ENCODE measurements at regions not wholly inside any gene's neighbourhood (a gene's known extent, or its start where the extent isn't known, plus 50 kb on each side); places are given as distances from the start of the nearest gene placed in this dataset.
A peak's percentile ranks its signal among the peaks of the same experiment; 100 is the strongest.

GRCh38 chr6:45791211-45792168 lies 224.2 kb downstream of the CLIC5 start:
- FAIRE-seq: no peak

DNA sequence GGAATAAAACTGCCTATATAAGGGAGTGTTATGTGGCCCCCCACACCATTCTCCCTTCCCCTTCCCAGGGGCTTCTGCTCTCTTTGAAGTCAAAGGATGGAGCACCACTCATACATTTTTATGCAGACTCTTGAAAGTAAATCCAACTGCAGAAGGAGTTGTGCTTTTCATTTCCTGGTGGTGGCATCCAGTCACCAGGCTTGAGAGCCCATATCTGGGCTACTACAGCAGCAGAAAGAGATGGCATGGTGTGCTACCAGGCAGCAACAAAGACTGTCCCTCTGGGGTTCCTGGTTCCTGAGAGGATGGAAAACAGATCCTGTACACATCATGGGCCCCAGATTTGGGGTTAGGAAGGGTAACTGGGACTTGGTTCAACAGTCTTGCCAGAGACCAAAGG lies 226.4 kb downstream of the CLIC5 start:
- FAIRE-seq: no peak

GRCh38 chr6:45787384-45787783 lies 228.3 kb downstream of the CLIC5 start:
- no peak for FAIRE-seq

DNA sequence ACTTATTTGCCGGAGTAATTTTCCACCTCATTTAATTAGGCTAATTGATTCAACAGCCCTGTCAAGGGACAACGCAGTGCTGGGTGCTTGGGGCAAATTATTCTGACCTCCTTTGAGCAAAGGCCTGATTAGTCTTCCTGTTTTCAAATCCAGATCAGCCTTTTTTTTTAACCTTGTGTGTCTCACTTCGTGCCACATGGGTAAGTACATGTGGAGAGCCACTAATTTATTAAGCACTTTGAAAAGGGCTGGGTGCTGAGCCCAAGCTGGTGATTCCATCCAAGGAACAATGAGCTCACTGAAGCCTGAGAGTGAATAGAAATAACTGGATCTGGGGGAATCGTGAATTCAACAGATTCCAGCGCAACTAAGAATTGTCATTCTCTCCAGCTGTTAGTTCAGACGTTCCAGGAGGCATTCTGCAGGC lies 229.3 kb downstream of the CLIC5 start:
- no peak for FAIRE-seq

GRCh38 chr6:45784250-45784649 lies 231.4 kb downstream of the CLIC5 start:
- peak; percentile 56 for FAIRE-seq

GRCh38 chr6:45783716-45784115 lies 231.9 kb downstream of the CLIC5 start:
- FAIRE-seq: no peak

DNA sequence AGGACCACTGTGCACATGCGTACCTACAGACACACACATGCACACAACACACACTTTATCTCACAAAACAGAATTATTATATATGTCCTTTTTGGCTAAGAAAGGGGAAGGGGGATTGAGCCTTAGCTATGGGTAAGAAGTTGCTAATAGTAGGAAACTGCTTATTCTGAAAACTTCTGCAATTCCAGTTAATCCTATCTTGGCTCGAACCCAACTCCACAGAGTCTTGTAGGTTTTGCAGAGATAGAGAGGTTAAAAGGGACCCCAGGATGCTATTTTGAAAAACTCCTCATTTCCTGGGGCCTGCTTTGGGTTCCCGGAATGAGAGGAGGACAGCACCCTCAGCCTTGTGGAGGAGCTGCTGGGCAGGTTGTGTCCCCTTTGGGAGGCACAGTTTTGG lies 233.8 kb downstream of the CLIC5 start:
- FAIRE-seq: no peak

GRCh38 chr6:45780523-45780922 lies 235.1 kb downstream of the CLIC5 start:
- no peak for FAIRE-seq

- no peak for FAIRE-seq
Measured at GRCh38 chr6:45775026-45775697, 240.5 kb downstream of the CLIC5 start.

GRCh38 chr6:45773906-45774305 lies 241.8 kb downstream of the CLIC5 start:
- no peak for FAIRE-seq

GRCh38 chr6:45772886-45773495 lies 242.7 kb downstream of the CLIC5 start:
- no peak for FAIRE-seq

DNA sequence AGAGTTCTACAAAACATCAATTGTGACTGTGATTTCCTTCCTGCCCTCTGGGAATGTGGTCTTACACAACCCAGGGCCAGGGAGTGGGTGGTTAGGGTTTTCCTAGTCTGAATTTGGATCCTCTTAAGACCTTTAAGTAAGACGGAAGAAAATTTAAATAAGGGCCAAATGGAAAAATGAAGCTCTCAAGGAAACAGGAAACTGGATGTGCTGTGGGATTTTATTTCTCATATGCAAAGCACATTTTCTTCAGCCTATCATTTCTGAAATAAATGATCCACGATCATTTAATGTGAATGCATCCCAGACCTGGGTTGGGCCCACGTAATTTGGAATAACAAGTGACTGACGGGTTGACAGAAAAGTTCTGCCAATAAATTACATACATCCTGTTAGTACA lies 243.6 kb downstream of the CLIC5 start:
- no peak for FAIRE-seq

GRCh38 chr6:45763281-45763680 lies 252.4 kb downstream of the CLIC5 start:
- FAIRE-seq: no peak

GRCh38 chr6:45759472-45759810 lies 256.2 kb downstream of the CLIC5 start:
- FAIRE-seq: no peak

GRCh38 chr6:45758787-45759471 lies 256.7 kb downstream of the CLIC5 start:
- no peak for FAIRE-seq

DNA sequence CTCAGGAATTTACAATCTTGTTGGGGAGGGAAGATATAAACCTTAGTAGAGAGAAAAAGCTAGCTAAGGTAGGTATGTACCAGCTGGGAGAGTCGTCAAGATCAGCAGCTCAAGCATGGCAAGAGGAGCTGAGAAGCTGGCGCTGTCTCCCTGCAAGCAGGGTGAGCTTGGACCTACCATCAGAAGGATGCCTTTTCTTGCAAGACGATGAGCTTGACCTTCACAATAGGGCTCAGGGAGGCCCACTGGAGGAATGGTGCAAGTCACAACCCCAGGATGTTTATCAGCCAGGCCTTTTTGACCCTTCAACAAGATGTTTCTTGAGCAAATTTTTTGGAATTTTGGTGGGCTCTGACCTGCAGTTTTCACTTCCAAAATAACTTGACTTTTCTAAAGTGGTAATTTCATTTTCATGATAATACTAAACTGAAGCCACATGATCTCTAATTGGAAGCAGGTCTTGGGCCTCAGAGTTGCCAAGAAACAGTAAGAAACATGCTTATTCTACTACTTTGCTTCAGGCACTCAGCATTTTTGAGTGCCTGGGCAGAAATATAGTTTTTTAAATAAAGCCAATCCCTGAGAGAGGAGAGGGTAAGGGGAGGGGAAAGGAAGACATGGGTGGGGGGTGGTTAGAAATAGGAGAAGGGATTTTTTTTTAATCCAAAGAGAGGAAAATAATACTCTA lies 258.1 kb downstream of the CLIC5 start:
- no peak for FAIRE-seq

DNA sequence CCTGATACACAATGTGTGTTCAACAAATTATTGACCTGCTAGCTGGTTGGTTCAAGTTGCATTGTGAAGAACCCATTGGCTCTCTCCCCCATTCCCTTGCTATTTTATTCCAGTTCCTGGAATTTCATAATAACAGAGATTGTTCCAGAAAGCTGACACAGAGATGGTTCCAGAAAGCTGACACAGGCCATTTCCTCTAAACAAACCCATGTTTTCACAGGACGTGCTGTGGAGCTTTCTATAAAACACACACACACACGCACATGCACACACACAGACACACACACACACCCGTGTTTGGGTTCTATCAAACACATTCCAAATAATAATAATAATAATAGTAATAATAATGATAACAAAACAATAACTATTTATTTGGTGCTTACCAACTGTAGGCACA lies 259.1 kb downstream of the CLIC5 start:
- FAIRE-seq: no peak

DNA sequence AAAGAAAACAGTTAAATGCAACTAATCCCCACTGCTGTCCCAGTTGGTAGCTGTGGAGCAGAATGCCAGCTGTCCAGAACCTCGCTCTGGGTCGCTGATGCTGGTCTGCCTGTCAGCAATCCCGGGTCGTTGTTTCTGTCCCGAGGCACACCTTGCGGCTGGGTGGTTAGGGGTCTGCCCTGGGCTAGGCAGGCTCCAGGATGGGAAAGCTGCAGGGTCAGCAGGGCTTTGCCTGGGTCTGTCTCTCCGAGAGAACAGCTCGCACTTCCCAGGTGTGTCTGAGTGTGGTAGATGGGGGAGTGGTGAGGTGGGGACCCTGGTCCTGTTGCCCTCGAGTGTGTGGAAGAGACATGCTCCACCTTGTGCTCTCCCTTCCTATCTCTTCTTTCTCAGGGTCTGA lies 261.2 kb downstream of the CLIC5 start:
- FAIRE-seq: no peak

DNA sequence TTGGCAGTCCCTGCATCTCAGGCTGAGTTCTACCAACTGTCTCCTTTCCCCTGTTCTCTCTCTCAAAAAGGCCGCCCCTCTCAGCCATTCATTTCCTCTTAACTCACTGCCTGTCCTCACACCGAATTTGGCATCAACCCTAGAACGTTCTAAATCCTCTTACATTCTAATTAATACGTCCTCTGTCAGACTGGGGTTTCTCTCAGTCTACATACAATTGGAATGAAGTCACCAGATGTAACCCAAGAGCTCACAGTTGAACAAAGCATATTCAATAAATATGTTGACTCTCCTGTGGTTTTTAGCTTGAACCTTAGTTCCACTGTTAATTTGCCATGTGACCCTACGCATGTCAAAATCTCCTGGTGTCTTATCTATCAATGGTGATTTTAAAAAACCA lies 269.6 kb downstream of the CLIC5 start:
- FAIRE-seq: no peak

GRCh38 chr6:45743028-45743615 lies 272.5 kb downstream of the CLIC5 start:
- no peak for FAIRE-seq

DNA sequence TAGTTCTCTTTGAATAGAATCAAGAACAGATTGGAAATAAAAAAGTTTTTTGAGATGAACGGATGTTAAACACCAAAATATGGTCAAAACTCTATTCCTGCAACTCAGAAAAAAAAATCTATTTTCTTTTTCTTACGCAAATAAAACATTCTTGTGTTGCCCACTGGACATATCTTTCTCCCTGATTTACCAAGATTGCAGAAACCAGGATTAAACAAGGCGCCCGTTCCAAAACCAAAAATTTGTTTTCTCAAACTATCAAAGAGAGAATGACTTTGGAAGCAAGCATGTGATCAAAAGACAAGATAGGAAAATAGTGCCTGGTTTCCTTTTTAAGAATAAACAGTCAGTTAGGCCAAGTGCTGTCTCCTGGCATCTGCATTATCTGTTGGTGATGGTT lies 273.1 kb downstream of the CLIC5 start:
- no peak for FAIRE-seq

DNA sequence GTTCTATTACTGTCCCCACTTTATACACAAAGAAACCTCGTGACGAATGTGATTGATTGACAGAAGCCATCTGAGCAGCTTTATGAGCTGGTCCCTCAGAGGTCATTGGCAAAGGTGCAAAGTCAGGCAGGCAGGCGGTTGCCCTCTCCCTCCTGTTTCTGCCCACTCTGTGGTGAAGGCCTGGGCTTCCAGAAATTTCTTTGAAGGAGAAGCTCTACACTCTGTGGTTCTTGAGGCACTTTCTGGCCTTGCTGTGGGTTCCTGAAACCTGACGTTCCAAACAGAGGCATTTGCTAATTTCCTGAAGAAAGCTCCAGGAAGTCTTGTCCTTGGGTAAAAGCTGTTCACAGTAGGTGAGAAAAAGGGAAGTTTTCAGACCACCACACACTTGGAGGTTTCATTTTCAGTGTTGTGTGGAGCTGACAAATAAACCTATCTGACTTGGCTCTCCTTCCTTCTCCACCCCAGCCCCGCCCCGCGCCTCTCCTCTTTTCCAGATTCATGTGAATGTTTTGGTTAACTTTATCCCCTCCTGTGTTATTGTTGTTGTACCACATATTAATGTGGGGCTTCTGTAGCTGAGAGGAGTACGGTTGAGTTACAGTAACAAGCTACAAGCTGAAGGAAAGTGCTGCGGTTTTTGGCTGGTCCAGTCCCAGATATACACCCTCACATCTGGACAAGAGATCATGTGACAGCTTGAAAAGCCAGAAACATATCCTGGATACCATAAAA lies 274.1 kb downstream of the CLIC5 start:
- FAIRE-seq: no peak

All from G401.6 (cell line).